ENCODE measurements at regions not wholly inside any gene's neighbourhood (a gene's known extent, or its start where the extent isn't known, plus 50 kb on each side); places are given as distances from the start of the nearest gene placed in this dataset.

DNA sequence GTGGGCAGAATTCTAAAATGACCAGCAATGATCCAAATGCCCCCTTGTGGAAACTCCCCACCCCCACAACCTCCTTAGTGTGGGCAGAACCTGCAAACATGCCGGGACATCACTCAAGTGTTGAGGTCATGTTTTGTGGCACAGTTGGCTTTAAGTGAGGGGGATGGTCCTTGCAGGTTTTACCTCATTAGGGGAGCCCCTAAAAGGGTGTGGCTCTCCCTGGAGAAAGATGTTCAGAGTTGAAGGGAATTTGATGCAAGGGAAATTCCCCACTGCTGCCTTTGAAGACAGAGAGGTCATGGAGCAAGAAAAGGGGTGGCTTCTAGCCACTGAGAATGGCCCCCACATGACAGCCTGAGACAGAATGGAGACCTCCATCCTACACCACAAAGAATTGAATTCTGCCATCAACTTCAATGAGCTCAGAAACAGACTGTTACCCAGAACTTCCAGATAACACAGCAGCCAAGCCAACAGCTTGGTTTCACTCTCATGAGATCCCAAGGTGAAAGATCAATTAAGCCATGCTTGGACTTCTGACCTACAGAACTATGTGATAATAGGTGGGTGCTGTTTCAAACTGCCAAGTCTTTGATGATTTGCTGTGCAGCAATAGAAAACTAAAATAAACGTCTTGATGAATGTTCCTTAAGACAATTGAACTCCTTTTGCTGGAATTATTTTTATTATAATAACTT lies 103.4 kb downstream of the MED10 start:
- intact Hi-C loops (cut with micrococcal nuclease) (no loop called here), dilution Hi-C loops (cut with MboI; ENCODE audit: extremely low pct_ligation_motif_present, low sequenced_read_pairs) (no loop called here)
- Histone ChIP-seq H3K9me3 (replicated peaks; ENCODE audit: control insufficient read depth, insufficient read depth, low read length) (no peaks in the 10 kb centered on the region), H3K27me3 (ENCODE audit: control insufficient read depth in 2 of 2, insufficient read depth in 2 of 2, low read length in 2 of 2) (no peaks in the 10 kb centered on the region), H3K4me3 (replicated peaks in 1 of 3; ENCODE audit: insufficient read depth in 1 of 3, low read depth in 1 of 3, low read length in 3 of 3) (no peak overlapping the region), H3K9me1 (replicated peaks; ENCODE audit: control insufficient read depth, extremely low read depth, insufficient read depth, low read length) (no peaks in the 10 kb centered on the region), H2AFZ (ENCODE audit: low read depth, low read length) (no peak overlapping the region), H3K36me3 (ENCODE audit: control insufficient read depth in 2 of 2, extremely low read depth in 1 of 2, insufficient read depth in 2 of 2, low read length in 2 of 2) (no peaks in the 10 kb centered on the region), H3K27ac (ENCODE audit: insufficient read depth, low read depth, low read length) (no peak overlapping the region), H3K79me2 (ENCODE audit: control insufficient read depth, insufficient read depth, low read length) (no peaks in the 10 kb centered on the region), H4K20me1 (replicated peaks; ENCODE audit: control insufficient read depth, extremely low read depth, insufficient read depth, low read length) (no peaks in the 10 kb centered on the region), H3K4me1 (ENCODE audit: control insufficient read depth, extremely low read depth, insufficient read depth, low read length) (no peaks in the 10 kb centered on the region), H3K4me2 (ENCODE audit: insufficient read depth, low read length) (no peak overlapping the region), H3K9ac (replicated peaks; ENCODE audit: extremely low read depth, insufficient read depth, low read length) (no peak overlapping the region)
- no TSS peak for BruUV-seq (replicated peaks)
- ChIA-PET CTCF (no interaction called here), POLR2A (no interaction called here)
- FAIRE-seq (no peak), DNase-seq (ENCODE audit: low read depth, low spot score) (no peak)
- TF ChIP-seq, protein P1, sequence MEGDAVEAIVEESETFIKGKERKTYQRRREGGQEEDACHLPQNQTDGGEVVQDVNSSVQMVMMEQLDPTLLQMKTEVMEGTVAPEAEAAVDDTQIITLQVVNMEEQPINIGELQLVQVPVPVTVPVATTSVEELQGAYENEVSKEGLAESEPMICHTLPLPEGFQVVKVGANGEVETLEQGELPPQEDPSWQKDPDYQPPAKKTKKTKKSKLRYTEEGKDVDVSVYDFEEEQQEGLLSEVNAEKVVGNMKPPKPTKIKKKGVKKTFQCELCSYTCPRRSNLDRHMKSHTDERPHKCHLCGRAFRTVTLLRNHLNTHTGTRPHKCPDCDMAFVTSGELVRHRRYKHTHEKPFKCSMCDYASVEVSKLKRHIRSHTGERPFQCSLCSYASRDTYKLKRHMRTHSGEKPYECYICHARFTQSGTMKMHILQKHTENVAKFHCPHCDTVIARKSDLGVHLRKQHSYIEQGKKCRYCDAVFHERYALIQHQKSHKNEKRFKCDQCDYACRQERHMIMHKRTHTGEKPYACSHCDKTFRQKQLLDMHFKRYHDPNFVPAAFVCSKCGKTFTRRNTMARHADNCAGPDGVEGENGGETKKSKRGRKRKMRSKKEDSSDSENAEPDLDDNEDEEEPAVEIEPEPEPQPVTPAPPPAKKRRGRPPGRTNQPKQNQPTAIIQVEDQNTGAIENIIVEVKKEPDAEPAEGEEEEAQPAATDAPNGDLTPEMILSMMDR (IDR thresholded peaks at IDR 0.05; ENCODE audit: extremely low read depth in 1 of 2, insufficient read depth in 1 of 2, low read depth in 1 of 2, low read length in 2 of 2) = no peak
- TF ChIP-seq EZH2 (IDR thresholded peaks at IDR 0.05; ENCODE audit: borderline replicate concordance, low read depth, low read length, severe bottlenecking) (no peak), JUN (IDR thresholded peaks at IDR 0.05; ENCODE audit: borderline replicate concordance, insufficient read depth, insufficient read length, low read depth) (no peak), GATA2 (IDR thresholded peaks at IDR 0.05; ENCODE audit: insufficient read depth, insufficient read length, low read depth, low read length) (no peak), FOS (IDR thresholded peaks at IDR 0.05; ENCODE audit: borderline replicate concordance, insufficient read depth, low read length) (no peak), POLR2AphosphoS5 (IDR thresholded peaks at IDR 0.05; ENCODE audit: insufficient read depth, low read depth, low read length) (no peak), POLR2A (IDR thresholded peaks at IDR 0.05; ENCODE audit: low read depth, low read length) (no peak), MYC (IDR thresholded peaks at IDR 0.05; ENCODE audit: low read depth, low read length) (no peak)
- TF ChIP-seq, protein P2, sequence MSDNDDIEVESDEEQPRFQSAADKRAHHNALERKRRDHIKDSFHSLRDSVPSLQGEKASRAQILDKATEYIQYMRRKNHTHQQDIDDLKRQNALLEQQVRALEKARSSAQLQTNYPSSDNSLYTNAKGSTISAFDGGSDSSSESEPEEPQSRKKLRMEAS (IDR thresholded peaks at IDR 0.05; ENCODE audit: insufficient read depth, insufficient read length) = no peak
